Prostate gland (tissue), 2 donors: ENCODE measurements at regions not wholly inside any gene's neighbourhood (a gene's known extent, or its start where the extent isn't known, plus 50 kb on each side); places are given as distances from the start of the nearest gene placed in this dataset.
"Not testable (repeated sequence)": the region's sequence is repeated elsewhere in the genome, so short reads cannot be mapped to it uniquely, and the experiment has no call there.

Experiments used
- CTCF ChIP-seq, 4 experiments: fragments of 200-600 bp in 2 of 4; fragments of 450-650 bp in 2 of 4; sonication (generic) in 2 of 4; IDR thresholded peaks; 1 replicate in 3 of 4; 2 replicates in 1 of 4; pipeline ENCODE4 v1.5.1; 2016 to 2019; ENCODE audit warnings: antibody characterized with exemption in 4 of 4, mild to moderate bottlenecking in 2 of 4, moderate library complexity in 2 of 4
- POLR2AphosphoS5 ChIP-seq: sonication (generic); formaldehyde crosslinking; IDR thresholded peaks from one replicate; pipeline ENCODE4 v1.6.1; 2017; ENCODE audit warnings: antibody characterized with exemption

GRCh38 chr5:99562937-99563627, 634.3 kb upstream of the CHD1 start:
- TF ChIP-seq CTCF (IDR thresholded peaks at IDR 0.05); POLR2AphosphoS5: not testable (repeated sequence)
